ENCODE measurements at regions not wholly inside any gene's neighbourhood (a gene's known extent, or its start where the extent isn't known, plus 50 kb on each side); places are given as distances from the start of the nearest gene placed in this dataset.
A peak's percentile ranks its signal among the peaks of the same experiment; 100 is the strongest.

DNA sequence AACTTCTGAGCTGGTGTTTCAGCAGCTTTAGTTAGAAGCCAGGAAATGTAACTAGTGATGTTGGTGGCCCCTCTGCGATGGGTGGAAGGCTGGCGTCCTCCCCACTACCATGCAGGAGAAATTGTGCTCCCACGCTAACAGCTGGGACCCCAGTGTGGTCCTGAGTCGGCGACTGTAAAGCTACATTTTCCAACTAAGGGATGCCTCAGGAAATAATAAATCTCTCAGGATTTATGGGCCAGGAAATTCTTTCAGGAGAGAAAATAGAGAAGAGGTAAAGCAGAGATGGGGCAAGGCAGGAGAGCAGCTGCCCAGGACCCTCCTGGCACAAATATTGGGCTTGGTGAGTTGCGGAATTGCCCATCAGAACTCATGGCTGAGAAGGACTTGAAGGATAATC is 186.9 kb downstream of the OPA1 start:
- no peaks in the 10 kb centered on the region for H3K9me3 Mint-ChIP-seq
- peaks cover 20 to 57% (median 34%) of the 10 kb centered on the region in 5 donors for H3K27me3 Mint-ChIP-seq
- CTCF ChIA-PET: interaction anchor here (1.0 to 2.6 kb wide), 2 partner anchors 536 to 544 kb away, joined by 3 to 19 read pairs; no protein-coding TSS in a partner anchor
- H3K36me3 ChIP-seq (ENCODE audit: control insufficient read depth in 2 of 3, insufficient read depth in 3 of 3, low read length in 3 of 3): no peaks in the 10 kb centered on the region
- ATAC-seq (no peak), DNase-seq (no peak)
- peaks cover 0 to 3% of the 10 kb centered on the region in 2 donors for H3K27me3 ChIP-seq (ENCODE audit: control insufficient read depth in 2 of 2, insufficient read depth in 2 of 2, low read length in 2 of 2)
- no peak overlapping the region for H3K4me3 ChIP-seq (ENCODE audit: low read length)
- peaks cover 4 to 35% (median 9%) of the 10 kb centered on the region in 7 donors for H3K4me1 Mint-ChIP-seq
- no peaks in the 10 kb centered on the region for H3K9me3 ChIP-seq (ENCODE audit: control insufficient read depth in 2 of 3, low read length in 3 of 3)
- no peaks in the 10 kb centered on the region for H3K36me3 Mint-ChIP-seq
- no peak overlapping the region for H3K4me3 Mint-ChIP-seq
- POLR2A ChIA-PET: no interaction called here
- no peak overlapping the region for H3K27ac Mint-ChIP-seq
- H3K27ac ChIP-seq (ENCODE audit: low read depth, low read length): no peak overlapping the region
- H3K4me1 ChIP-seq (ENCODE audit: control insufficient read depth in 2 of 2, insufficient read depth in 2 of 2, low read length in 2 of 2): peaks cover 0 to 5% of the 10 kb centered on the region in 2 donors
- intact Hi-C loops (cut with micrococcal nuclease): loop anchor here (1.0 to 10.0 kb wide), 7 partner anchors 115 to 622 kb away; partner anchors contain the start of gene HES1 (in 1 of the 2)

DNA sequence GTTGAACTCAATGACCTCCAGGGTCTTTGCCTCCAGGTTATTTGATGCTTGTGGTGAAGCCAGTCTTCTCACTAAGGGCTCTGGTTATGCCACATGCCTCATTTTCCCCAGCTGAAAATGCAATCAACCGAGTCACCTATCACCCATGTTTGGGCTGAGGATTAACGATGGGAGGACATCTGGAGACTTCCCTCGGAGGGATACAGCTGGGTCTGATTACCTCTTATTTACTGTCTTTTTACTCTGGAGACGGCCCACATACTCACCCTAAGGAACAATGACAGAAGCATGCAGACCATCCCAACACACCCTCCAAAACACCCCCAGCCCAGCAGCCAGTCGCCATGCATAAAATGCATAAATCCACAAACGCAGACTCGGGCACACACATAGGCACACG is 187.4 kb downstream of the OPA1 start:
- Histone ChIP-seq H3K4me1 (ENCODE audit: control insufficient read depth in 2 of 2, insufficient read depth in 2 of 2, low read length in 2 of 2) (peaks cover 0 to 5% of the 10 kb centered on the region in 2 donors), H3K36me3 (ENCODE audit: control insufficient read depth in 2 of 3, insufficient read depth in 3 of 3, low read length in 3 of 3) (no peaks in the 10 kb centered on the region), H3K27me3 (ENCODE audit: control insufficient read depth in 2 of 2, insufficient read depth in 2 of 2, low read length in 2 of 2) (peaks cover 0 to 3% of the 10 kb centered on the region in 2 donors), H3K4me3 (ENCODE audit: low read length) (no peak overlapping the region), H3K27ac (ENCODE audit: low read depth, low read length) (no peak overlapping the region), H3K9me3 (ENCODE audit: control insufficient read depth in 2 of 3, low read length in 3 of 3) (no peaks in the 10 kb centered on the region)
- H3K36me3 Mint-ChIP-seq: no peaks in the 10 kb centered on the region
- CTCF ChIA-PET: interaction anchor here (1.5 to 2.6 kb wide), 2 partner anchors 358 to 535 kb away, joined by 5 to 19 read pairs; no protein-coding TSS in a partner anchor
- peaks cover 4 to 35% (median 9%) of the 10 kb centered on the region in 7 donors for H3K4me1 Mint-ChIP-seq
- no peaks in the 10 kb centered on the region for H3K9me3 Mint-ChIP-seq
- intact Hi-C loops (cut with micrococcal nuclease): loop anchor here (1.0 to 10.0 kb wide), 5 partner anchors 116 to 535 kb away; partner anchors contain the start of gene HES1 (in 1 of the 2)
- DNase-seq (no peak), ATAC-seq (no peak)
- no peak overlapping the region for H3K4me3 Mint-ChIP-seq
- peaks cover 21 to 58% (median 37%) of the 10 kb centered on the region in 5 donors for H3K27me3 Mint-ChIP-seq
- no peak overlapping the region for H3K27ac Mint-ChIP-seq
- POLR2A ChIA-PET: interaction anchor here (1.0 kb wide), 1 partner anchor 358 kb away, joined by 3 read pairs; no protein-coding TSS in a partner anchor

DNA sequence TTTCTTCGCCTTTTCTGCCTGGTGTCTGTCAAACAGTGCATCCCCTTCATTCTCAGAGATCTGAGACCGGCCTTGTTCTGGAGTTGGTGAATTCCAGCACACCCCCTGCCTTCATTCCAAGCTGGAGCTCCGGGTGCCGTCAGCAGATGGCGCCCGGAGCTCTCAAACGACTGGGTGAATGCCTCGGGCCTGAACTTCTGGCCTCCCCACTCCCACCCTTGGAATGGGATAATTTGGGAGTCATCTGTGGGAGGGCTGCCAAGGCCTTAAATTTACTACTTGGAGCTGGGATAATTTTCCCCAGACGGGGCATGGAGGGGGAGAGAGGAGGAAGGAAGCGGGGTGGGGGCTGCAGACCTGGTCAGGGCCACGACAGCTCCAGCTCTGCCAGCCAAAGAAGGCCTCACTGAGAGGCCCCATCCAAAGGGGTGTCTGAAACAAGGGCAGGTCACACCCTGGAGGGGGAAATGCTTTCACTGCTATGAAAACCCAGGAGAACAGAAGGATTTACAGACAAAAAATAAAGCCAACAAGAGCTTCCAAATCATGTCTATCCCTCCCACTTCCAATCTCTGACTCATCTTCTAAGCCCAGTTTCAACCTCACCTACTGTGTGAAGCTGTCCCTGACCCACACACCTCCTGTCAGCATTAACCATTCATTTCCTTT is 187.9 kb downstream of the OPA1 start:
- DNase-seq: peak in 2 of 9 donors; percentile 4 to 13
- intact Hi-C loops (cut with micrococcal nuclease): loop anchor here (1.0 to 10.0 kb wide), 5 partner anchors 116 to 534 kb away; partner anchors contain the start of gene HES1 (in 1 of the 2)
- H3K4me1 ChIP-seq (ENCODE audit: control insufficient read depth in 2 of 2, insufficient read depth in 2 of 2, low read length in 2 of 2): peaks cover 0 to 5% of the 10 kb centered on the region in 2 donors

GRCh38 chr3:193782276-193782647 is 189.3 kb downstream of the OPA1 start:
- DNase-seq (no peak), ATAC-seq (no peak)
- H3K27ac ChIP-seq (ENCODE audit: low read depth, low read length): no peak overlapping the region
- H3K27ac Mint-ChIP-seq: no peak overlapping the region
- intact Hi-C loops (cut with micrococcal nuclease): loop anchor here in 1 of 2 donors (5.0 to 10.0 kb wide), 2 partner anchors 117 to 355 kb away; partner anchors contain the start of gene HES1
- H3K4me3 ChIP-seq (ENCODE audit: low read length): no peak overlapping the region
- ChIA-PET POLR2A (no interaction called here), CTCF (no interaction called here)
- peaks cover 0 to 24% (median 0%) of the 10 kb centered on the region in 7 donors for H3K4me1 Mint-ChIP-seq
- H3K4me3 Mint-ChIP-seq: no peak overlapping the region
- no peaks in the 10 kb centered on the region for H3K9me3 ChIP-seq (ENCODE audit: control insufficient read depth in 2 of 3, low read length in 3 of 3)
- H3K36me3 Mint-ChIP-seq: no peaks in the 10 kb centered on the region
- no peaks in the 10 kb centered on the region for H3K9me3 Mint-ChIP-seq
- H3K36me3 ChIP-seq (ENCODE audit: control insufficient read depth in 2 of 3, insufficient read depth in 3 of 3, low read length in 3 of 3): no peaks in the 10 kb centered on the region
- H3K27me3 Mint-ChIP-seq: peaks cover 26 to 63% (median 38%) of the 10 kb centered on the region in 5 donors
- H3K27me3 ChIP-seq (ENCODE audit: control insufficient read depth in 2 of 2, insufficient read depth in 2 of 2, low read length in 2 of 2): no peaks in the 10 kb centered on the region
- no peaks in the 10 kb centered on the region for H3K4me1 ChIP-seq (ENCODE audit: control insufficient read depth in 2 of 2, insufficient read depth in 2 of 2, low read length in 2 of 2)

More for the DNA sequence above, 187.9 kb downstream of the OPA1 start:
- peaks cover 4 to 35% (median 9%) of the 10 kb centered on the region in 7 donors for H3K4me1 Mint-ChIP-seq
- H3K9me3 Mint-ChIP-seq: no peaks in the 10 kb centered on the region
- H3K27me3 Mint-ChIP-seq: peaks cover 21 to 60% (median 37%) of the 10 kb centered on the region in 5 donors
- no peak for ATAC-seq
- no peaks in the 10 kb centered on the region for H3K9me3 ChIP-seq (ENCODE audit: control insufficient read depth in 2 of 3, low read length in 3 of 3)
- CTCF ChIA-PET: interaction anchor here (0.9 to 2.6 kb wide), 3 partner anchors 357 to 536 kb away, joined by 3 to 19 read pairs (median 5); no protein-coding TSS in a partner anchor
- POLR2A ChIA-PET: interaction anchor here (1.0 kb wide), 2 partner anchors 357 to 535 kb away, joined by 3 read pairs; no protein-coding TSS in a partner anchor
- H3K4me3 Mint-ChIP-seq: no peak overlapping the region
- peak overlapping the region in 1 of 9 donors; percentile 45 for H3K27ac Mint-ChIP-seq
- peaks cover 0 to 3% of the 10 kb centered on the region in 2 donors for H3K27me3 ChIP-seq (ENCODE audit: control insufficient read depth in 2 of 2, insufficient read depth in 2 of 2, low read length in 2 of 2)
- no peak overlapping the region for H3K27ac ChIP-seq (ENCODE audit: low read depth, low read length)
- H3K36me3 ChIP-seq (ENCODE audit: control insufficient read depth in 2 of 3, insufficient read depth in 3 of 3, low read length in 3 of 3): no peaks in the 10 kb centered on the region
- H3K4me3 ChIP-seq (ENCODE audit: low read length): no peak overlapping the region
- no peaks in the 10 kb centered on the region for H3K36me3 Mint-ChIP-seq

DNA sequence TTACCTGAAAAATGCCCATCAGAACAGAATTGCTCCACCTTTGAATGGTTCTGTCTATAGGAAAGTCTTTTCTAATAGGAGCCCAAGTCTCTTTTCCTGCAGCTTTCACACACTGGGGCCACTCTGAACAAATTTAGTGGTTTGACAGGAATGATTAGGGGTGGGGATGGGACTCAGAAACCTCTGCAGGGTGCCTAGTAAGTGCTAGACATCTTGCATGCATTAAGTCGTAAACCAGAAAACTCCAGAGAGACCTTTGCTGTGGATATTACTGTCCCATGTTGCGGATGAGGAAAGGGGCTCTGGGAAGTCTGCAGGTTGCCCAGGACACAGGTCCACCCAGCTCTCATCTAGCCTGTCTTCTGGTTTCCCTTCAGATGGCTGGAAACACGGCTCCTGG is 189.7 kb downstream of the OPA1 start:
- POLR2A ChIA-PET: no interaction called here
- DNase-seq (no peak), ATAC-seq (no peak)
- Mint-ChIP-seq H3K4me1 (peaks cover 0 to 21% (median 0%) of the 10 kb centered on the region in 7 donors), H3K27ac (no peak overlapping the region), H3K27me3 (peaks cover 26 to 66% (median 40%) of the 10 kb centered on the region in 5 donors), H3K4me3 (no peak overlapping the region), H3K36me3 (no peaks in the 10 kb centered on the region), H3K9me3 (no peaks in the 10 kb centered on the region)
- H3K9me3 ChIP-seq (ENCODE audit: control insufficient read depth in 2 of 3, low read length in 3 of 3): no peaks in the 10 kb centered on the region
- CTCF ChIA-PET: no interaction called here
- no peak overlapping the region for H3K27ac ChIP-seq (ENCODE audit: low read depth, low read length)
- no peaks in the 10 kb centered on the region for H3K36me3 ChIP-seq (ENCODE audit: control insufficient read depth in 2 of 3, insufficient read depth in 3 of 3, low read length in 3 of 3)
- H3K27me3 ChIP-seq (ENCODE audit: control insufficient read depth in 2 of 2, insufficient read depth in 2 of 2, low read length in 2 of 2): no peaks in the 10 kb centered on the region
- H3K4me1 ChIP-seq (ENCODE audit: control insufficient read depth in 2 of 2, insufficient read depth in 2 of 2, low read length in 2 of 2): no peaks in the 10 kb centered on the region
- H3K4me3 ChIP-seq (ENCODE audit: low read length): no peak overlapping the region
- intact Hi-C loops (cut with micrococcal nuclease): loop anchor here in 1 of 2 donors (5.0 to 10.0 kb wide), 2 partner anchors 118 to 355 kb away; partner anchors contain the start of gene HES1

DNA sequence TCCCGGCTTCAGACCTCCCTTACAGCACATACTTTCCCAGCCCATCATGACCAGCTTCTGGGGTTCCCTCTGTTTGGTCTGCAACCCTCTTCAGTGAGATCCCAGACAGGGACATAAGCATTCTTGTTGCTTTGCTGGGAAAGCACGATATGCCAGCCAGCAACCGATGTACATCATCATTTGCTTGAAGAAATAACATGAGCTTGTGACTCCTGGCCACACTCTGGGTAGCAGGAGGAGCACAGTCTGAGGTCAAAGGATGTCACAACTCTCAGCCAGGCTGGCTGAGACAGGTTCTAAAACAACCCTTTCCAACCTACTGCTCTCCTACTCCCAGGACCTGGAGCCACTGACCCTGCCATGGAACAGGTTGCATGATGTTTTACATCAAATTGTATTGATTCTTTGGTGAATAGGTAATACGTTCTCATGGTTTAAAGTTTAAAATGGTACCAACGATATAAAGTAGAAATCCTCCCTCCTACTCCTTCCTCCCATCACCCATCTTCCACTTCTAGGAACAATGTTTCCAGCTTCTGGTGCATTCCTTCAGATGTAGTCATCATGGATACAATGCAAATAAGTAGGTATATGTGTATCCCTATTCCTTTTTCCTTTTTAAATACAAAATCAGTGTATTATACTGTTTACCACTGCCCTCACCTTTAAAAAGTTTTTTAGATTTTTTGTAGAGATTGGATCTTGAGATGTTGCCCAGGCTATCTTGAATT is 190.3 kb downstream of the OPA1 start:
- CTCF ChIA-PET: no interaction called here
- Mint-ChIP-seq H3K4me1 (peaks cover 0 to 26% (median 0%) of the 10 kb centered on the region in 7 donors), H3K27ac (no peak overlapping the region), H3K4me3 (no peak overlapping the region), H3K9me3 (no peaks in the 10 kb centered on the region), H3K27me3 (peaks cover 26 to 68% (median 43%) of the 10 kb centered on the region in 5 donors), H3K36me3 (no peaks in the 10 kb centered on the region)
- Histone ChIP-seq H3K4me3 (ENCODE audit: low read length) (no peak overlapping the region), H3K27me3 (ENCODE audit: control insufficient read depth in 2 of 2, insufficient read depth in 2 of 2, low read length in 2 of 2) (no peaks in the 10 kb centered on the region), H3K9me3 (ENCODE audit: control insufficient read depth in 2 of 3, low read length in 3 of 3) (no peaks in the 10 kb centered on the region), H3K4me1 (ENCODE audit: control insufficient read depth in 2 of 2, insufficient read depth in 2 of 2, low read length in 2 of 2) (no peaks in the 10 kb centered on the region), H3K27ac (ENCODE audit: low read depth, low read length) (no peak overlapping the region), H3K36me3 (ENCODE audit: control insufficient read depth in 2 of 3, insufficient read depth in 3 of 3, low read length in 3 of 3) (no peaks in the 10 kb centered on the region)
- DNase-seq: no peak
- POLR2A ChIA-PET: no interaction called here
- intact Hi-C loops (cut with micrococcal nuclease): loop anchor here in 1 of 2 donors (5.0 to 10.0 kb wide), 2 partner anchors 119 to 354 kb away; partner anchors contain the start of gene HES1
- ATAC-seq: no peak
